C4-2B (cell line): ENCODE measurements at regions not wholly inside any gene's neighbourhood (a gene's known extent, or its start where the extent isn't known, plus 50 kb on each side); places are given as distances from the start of the nearest gene placed in this dataset.

Experiments used
- ZFX ChIP-seq: fragments of 450-650 bp; IDR thresholded peaks from 2 replicates; pipeline ENCODE4 v1.6.1; 2017
- TF ChIP-seq, protein P1 (sequence below): fragments of 450-650 bp; conservative IDR thresholded peaks from 2 replicates; pipeline ENCODE4 v1.5.1; 2017; ENCODE audit warnings: mild to moderate bottlenecking

DNA sequence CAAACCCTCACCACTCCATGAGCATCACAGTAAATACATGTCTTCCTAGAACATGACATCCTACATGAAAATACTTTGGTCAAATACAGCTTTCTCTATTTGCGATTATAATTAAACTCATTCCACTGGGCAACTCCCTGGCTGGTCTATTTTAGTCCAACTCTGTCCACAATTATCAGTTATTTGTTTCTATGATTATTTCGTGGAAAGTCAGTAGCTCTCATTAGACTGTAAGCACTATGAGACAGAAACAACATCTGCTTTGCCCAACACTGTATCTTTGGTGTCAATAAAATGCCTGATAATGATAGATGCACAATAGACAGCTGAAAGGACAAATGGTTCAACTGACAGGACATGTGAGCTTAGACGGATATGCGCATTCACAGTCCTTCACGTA lies 292.0 kb downstream of the KLF12 start:
- TF ChIP-seq, protein P1, sequence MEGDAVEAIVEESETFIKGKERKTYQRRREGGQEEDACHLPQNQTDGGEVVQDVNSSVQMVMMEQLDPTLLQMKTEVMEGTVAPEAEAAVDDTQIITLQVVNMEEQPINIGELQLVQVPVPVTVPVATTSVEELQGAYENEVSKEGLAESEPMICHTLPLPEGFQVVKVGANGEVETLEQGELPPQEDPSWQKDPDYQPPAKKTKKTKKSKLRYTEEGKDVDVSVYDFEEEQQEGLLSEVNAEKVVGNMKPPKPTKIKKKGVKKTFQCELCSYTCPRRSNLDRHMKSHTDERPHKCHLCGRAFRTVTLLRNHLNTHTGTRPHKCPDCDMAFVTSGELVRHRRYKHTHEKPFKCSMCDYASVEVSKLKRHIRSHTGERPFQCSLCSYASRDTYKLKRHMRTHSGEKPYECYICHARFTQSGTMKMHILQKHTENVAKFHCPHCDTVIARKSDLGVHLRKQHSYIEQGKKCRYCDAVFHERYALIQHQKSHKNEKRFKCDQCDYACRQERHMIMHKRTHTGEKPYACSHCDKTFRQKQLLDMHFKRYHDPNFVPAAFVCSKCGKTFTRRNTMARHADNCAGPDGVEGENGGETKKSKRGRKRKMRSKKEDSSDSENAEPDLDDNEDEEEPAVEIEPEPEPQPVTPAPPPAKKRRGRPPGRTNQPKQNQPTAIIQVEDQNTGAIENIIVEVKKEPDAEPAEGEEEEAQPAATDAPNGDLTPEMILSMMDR, result no peak
- no peak for TF ChIP-seq ZFX
